ENCODE measurements at regions not wholly inside any gene's neighbourhood (a gene's known extent, or its start where the extent isn't known, plus 50 kb on each side); places are given as distances from the start of the nearest gene placed in this dataset.

DNA sequence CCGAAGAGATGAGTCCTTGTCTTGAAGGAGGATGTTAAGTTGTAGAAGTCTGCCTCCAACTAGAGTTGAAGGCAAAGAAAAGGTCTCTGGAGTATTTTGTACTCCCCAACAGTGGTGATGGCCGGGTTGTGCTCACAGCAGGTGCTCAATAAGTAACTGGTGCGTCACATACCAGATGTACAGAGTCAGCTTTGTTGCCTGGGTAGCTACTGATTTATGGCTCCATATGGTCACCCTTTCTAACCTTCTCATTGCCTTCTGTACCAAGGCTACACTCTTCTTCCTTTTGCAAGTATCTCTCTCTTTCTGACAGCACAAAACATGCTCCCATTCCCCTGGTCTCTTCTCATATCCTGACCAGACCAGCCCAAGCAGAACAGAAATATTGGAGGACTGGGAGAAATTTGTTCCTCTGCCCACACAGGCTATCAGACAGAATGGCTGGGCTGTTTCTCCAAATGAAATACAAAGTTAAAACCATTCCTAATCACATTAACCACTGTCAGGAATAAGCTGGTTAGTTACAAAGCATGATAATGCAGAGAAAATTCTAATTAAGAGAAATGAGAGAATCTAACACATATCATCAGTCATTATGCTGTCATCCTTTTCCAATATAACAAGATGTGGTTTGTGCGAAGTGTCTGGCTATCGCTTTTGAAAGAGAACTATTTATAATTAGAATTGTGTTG, 150.1 kb upstream of the LRRN1 start:
- TF ChIP-seq YY1 (IDR thresholded peaks at IDR 0.05; ENCODE audit: insufficient read depth, insufficient read length) (no peak), ZNF274 (IDR thresholded peaks at IDR 0.05; ENCODE audit: low read depth, low read length) (no peak), SUZ12 (IDR thresholded peaks at IDR 0.05; ENCODE audit: extremely low read depth, insufficient read depth, insufficient read length) (no peak)
